HepG2 (cell line): ENCODE measurements at regions not wholly inside any gene's neighbourhood (a gene's known extent, or its start where the extent isn't known, plus 50 kb on each side); places are given as distances from the start of the nearest gene placed in this dataset.

Experiments used
- ATF2 ChIP-seq: sonication (generic); formaldehyde crosslinking; IDR thresholded peaks from 2 replicates; pipeline ENCODE4 v1.4.0; 2020; ENCODE audit warnings: missing genetic modification reagents
- HMGXB4 ChIP-seq, 2 experiments: sonication (generic) in 1 of 2; formaldehyde crosslinking in 1 of 2; IDR thresholded peaks; 2 replicates each; pipeline versions ENCODE4 v1.4.0 to v1.6.1; 2018 to 2020; ENCODE audit warnings: missing genetic modification reagents in 2 of 2, borderline replicate concordance in 1 of 2, low read depth in 1 of 2, mild to moderate bottlenecking in 1 of 2, missing biosample characterization in 1 of 2
- HNRNPH1 ChIP-seq: fragments of 200-400 bp; formaldehyde crosslinking; optimal IDR thresholded peaks from 2 replicates; pipeline ENCODE3; 2017; ENCODE audit warnings: mild to moderate bottlenecking, low read depth, low read length
- KAT2B ChIP-seq: fragments of 150-350 bp; IDR thresholded peaks from 2 replicates; pipeline ENCODE4 v1.6.1; 2014; ENCODE audit warnings: low read depth, low read length, borderline replicate concordance
- KDM2A ChIP-seq: sonication (generic); formaldehyde crosslinking; IDR thresholded peaks from 2 replicates; pipeline ENCODE4 v1.4.0; 2020; ENCODE audit warnings: low read depth, missing genetic modification reagents, borderline replicate concordance
- KLF6 ChIP-seq: IDR thresholded peaks from 2 replicates; pipeline ENCODE4 v1.8.0; 2016; ENCODE audit warnings: missing biosample characterization, missing genetic modification reagents
- MBD4 ChIP-seq: IDR thresholded peaks from 2 replicates; pipeline ENCODE4 v1.6.1; 2012; ENCODE audit warnings: low read length, inconsistent platforms, borderline replicate concordance
- MIXL1 ChIP-seq: IDR thresholded peaks from 2 replicates; pipeline ENCODE4 v1.6.1; 2016
- NCOA2 ChIP-seq: sonication (generic); formaldehyde crosslinking; IDR thresholded peaks from 2 replicates; pipeline ENCODE4 v1.8.0; 2022; ENCODE audit warnings: inconsistent platforms
- NFKB2 ChIP-seq: sonication (generic); formaldehyde crosslinking; IDR thresholded peaks from 2 replicates; pipeline ENCODE4 v1.4.0; 2020; ENCODE audit warnings: missing genetic modification reagents, borderline replicate concordance
- PATZ1 ChIP-seq: sonication (generic); formaldehyde crosslinking; IDR thresholded peaks from 2 replicates; pipeline ENCODE4 v1.4.0; 2020; ENCODE audit warnings: missing genetic modification reagents
- SMARCE1 ChIP-seq: fragments of 450-650 bp; IDR thresholded peaks from 2 replicates; pipeline ENCODE4 v1.6.1; 2017; ENCODE audit warnings: borderline replicate concordance
- STAG1 ChIP-seq: sonication (generic); formaldehyde crosslinking; IDR thresholded peaks from 2 replicates; pipeline ENCODE4 v1.4.0; 2020; ENCODE audit warnings: missing genetic modification reagents
- TSC22D2 ChIP-seq: sonication (generic); formaldehyde crosslinking; IDR thresholded peaks from 2 replicates; pipeline ENCODE4 v1.5.1; 2020; ENCODE audit warnings: missing genetic modification reagents, mild to moderate bottlenecking, borderline replicate concordance
- ZNF275 ChIP-seq: sonication (generic); formaldehyde crosslinking; IDR thresholded peaks from 2 replicates; pipeline ENCODE4 v1.8.0; 2022; ENCODE audit warnings: missing genetic modification reagents, mild to moderate bottlenecking, inconsistent platforms, borderline replicate concordance
- ZNF335 ChIP-seq: sonication (generic); formaldehyde crosslinking; IDR thresholded peaks from 2 replicates; pipeline ENCODE4 v1.4.0; 2020; ENCODE audit warnings: missing genetic modification reagents
- ZNF484 ChIP-seq: sonication (generic); formaldehyde crosslinking; IDR thresholded peaks from 2 replicates; pipeline ENCODE4 v1.5.1; 2020; ENCODE audit warnings: mild to moderate bottlenecking, low read depth, missing genetic modification reagents, borderline replicate concordance
- ZNF563 ChIP-seq: sonication (generic); formaldehyde crosslinking; IDR thresholded peaks from 2 replicates; pipeline ENCODE4 v1.8.0; 2022; ENCODE audit warnings: mild to moderate bottlenecking, moderate library complexity, missing genetic modification reagents
- ZNF605 ChIP-seq: sonication (generic); formaldehyde crosslinking; IDR thresholded peaks from 2 replicates; pipeline ENCODE4 v1.8.0; 2022; ENCODE audit warnings: mild to moderate bottlenecking, missing genetic modification reagents
- ZNF691 ChIP-seq: sonication (generic); formaldehyde crosslinking; IDR thresholded peaks from 2 replicates; pipeline ENCODE4 v1.4.0; 2020; ENCODE audit warnings: missing genetic modification reagents, low read depth, mild to moderate bottlenecking, borderline replicate concordance
- ZNF781 ChIP-seq: sonication (generic); formaldehyde crosslinking; IDR thresholded peaks from 2 replicates; pipeline ENCODE4 v1.5.1; 2020; ENCODE audit warnings: borderline replicate concordance, mild to moderate bottlenecking, missing genetic modification reagents; ENCODE audit errors: not compliant biosample characterization
- ZZZ3 ChIP-seq: sonication (generic); formaldehyde crosslinking; IDR thresholded peaks from 2 replicates; pipeline ENCODE4 v1.4.0; 2020; ENCODE audit warnings: missing genetic modification reagents, mild to moderate bottlenecking, borderline replicate concordance

- TF ChIP-seq MBD4 = 0 out of 2 replicates have a peak, but pooled peaks have one; percentile 85
- TF ChIP-seq STAG1 (CRISPR knock-in tag) = no peak
- peak in 1 of 2 experiments; percentile 39; a peak in 3 of 4 replicates for TF ChIP-seq HMGXB4 (CRISPR knock-in tag; IDR thresholded peaks at IDR 0.05; ENCODE audit: borderline replicate concordance in 1 of 2, low read depth in 1 of 2)
- no peak for TF ChIP-seq KDM2A (CRISPR knock-in tag)
- no peak for TF ChIP-seq ZNF605 (CRISPR knock-in tag)
- TF ChIP-seq SMARCE1 = no peak
- TF ChIP-seq ZNF275 (CRISPR knock-in tag) = no peak
- no peak; the same call in 1 of the 2 replicates for TF ChIP-seq ZNF335
- no peak for TF ChIP-seq HNRNPH1
- no peak; the same call in 1 of the 2 replicates for TF ChIP-seq TSC22D2 (CRISPR knock-in tag)
- peak; percentile 93 for TF ChIP-seq NCOA2 (CRISPR knock-in tag)
- TF ChIP-seq ZZZ3 = no peak
- peak; percentile 27; the same call in 1 of the 2 replicates for TF ChIP-seq KLF6 (CRISPR knock-in tag)
- TF ChIP-seq KAT2B = no peak
- no peak for TF ChIP-seq ZNF691 (CRISPR knock-in tag)
- peak; percentile 85 for TF ChIP-seq MIXL1 (CRISPR knock-in tag)
- TF ChIP-seq ZNF781 = no peak
- TF ChIP-seq PATZ1 (CRISPR knock-in tag) = 0 out of 2 replicates have a peak, but pooled peaks have one; percentile 21
- TF ChIP-seq NFKB2 (CRISPR knock-in tag) = no peak
- peak; percentile 28; the same call in 1 of the 2 replicates for TF ChIP-seq ATF2 (CRISPR knock-in tag)
- no peak for TF ChIP-seq ZNF563
- TF ChIP-seq ZNF484 (CRISPR knock-in tag) = no peak
Observed at GRCh38 chr6:3913077-3913957, 64.1 kb downstream of the FAM50B start (continued).
